HG03095 (cell line): ENCODE measurements at regions not wholly inside any gene's neighbourhood (a gene's known extent, or its start where the extent isn't known, plus 50 kb on each side); places are given as distances from the start of the nearest gene placed in this dataset.

Experiments used
- ATAC-seq: cut with Tn5 transposase; IDR thresholded peaks from one replicate; pipeline ENCODE4 v1.9.1; 2021; ENCODE audit warnings: moderate library complexity; ENCODE audit not compliant: unreplicated experiment

DNA sequence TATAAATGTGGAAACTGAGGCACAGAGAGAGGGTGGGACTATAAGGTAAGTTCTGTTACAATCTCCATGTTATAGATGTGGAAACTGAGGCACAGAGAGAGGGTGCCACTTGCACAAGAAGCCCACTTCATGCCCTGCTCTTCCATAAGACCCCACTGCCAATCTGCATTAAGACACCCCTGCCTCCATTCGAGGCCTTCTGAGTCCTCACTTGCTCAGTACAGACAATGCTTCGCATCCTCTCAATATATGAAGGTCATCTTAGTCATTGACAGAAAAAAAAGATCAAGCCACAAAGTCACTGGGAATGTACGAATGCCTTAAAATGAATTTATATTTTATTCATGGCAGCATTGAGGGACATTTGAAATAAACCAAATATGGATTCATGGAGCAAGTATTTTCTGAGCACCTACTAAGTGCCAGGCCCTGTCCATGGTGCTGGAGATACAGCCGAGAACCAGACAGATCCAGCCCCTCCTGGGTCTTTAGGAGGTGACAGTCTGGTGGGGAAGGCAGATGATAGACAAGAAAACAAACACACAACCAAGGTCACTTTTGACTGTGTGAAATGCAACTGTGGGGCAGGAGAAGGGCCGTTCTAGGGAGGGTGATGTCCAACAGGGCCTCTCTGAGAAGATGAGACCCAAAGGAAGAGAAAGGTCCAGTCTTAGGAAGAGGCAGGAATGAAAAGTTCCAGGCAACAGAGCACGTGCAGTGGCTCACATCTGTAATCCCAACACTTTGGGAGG lies 92.5 kb upstream of the PTPN1 start:
- no peak for ATAC-seq

DNA sequence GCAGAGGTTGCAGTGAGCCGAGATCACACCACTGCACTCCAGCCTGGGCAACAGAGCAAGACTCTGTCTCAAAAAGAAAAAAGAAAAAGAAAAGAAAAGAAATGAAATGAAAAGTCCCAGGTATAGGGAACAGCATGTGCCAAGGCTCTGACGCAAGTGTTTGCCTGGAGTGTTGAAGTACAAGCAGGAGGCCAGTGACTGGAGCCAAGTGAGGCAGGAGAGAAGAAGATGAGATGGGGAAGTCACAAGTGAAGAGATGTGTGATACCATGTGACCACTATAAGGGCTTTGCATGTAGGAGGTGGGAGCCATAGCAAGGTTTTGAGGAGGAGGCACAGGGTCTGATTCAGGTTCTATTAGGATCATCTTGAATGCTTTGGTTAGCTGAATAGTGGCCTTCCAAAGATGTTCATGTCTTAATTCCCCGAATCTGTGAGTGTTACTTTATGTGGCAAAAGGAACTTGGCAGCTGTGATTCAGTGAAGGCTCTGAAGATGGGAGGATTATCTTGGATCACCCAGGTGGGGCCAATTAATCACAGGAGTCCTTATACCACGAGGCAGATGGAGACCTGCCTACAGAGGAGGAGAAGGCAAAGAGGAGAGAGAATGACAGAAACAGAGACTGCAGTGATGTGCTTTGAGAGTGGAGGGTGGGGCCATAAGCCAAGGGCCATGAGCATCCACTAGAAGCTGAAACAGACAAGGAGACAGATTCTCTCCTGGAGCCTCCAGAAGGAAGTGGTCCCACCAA lies 91.1 kb upstream of the PTPN1 start:
- ATAC-seq: no peak

DNA sequence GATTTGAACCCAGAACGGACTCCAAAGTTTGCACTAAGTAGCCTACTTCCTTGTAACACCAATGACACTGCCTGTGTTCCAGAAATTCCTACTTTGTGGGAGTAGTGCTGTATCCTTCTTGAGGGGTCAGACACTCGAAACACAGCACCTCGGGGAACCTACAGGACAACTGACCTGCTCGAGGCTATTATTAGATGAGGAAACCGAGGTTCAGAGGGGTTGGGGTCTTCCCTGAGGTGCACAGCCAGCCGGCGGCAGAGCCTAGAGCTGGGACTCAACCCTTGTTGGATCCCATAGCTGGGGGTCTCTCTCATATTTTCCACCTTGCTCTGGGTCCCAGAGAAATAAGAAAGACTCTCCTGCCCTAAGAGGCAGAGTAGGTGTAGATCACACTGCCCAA lies 89.8 kb upstream of the PTPN1 start:
- no peak for ATAC-seq

DNA sequence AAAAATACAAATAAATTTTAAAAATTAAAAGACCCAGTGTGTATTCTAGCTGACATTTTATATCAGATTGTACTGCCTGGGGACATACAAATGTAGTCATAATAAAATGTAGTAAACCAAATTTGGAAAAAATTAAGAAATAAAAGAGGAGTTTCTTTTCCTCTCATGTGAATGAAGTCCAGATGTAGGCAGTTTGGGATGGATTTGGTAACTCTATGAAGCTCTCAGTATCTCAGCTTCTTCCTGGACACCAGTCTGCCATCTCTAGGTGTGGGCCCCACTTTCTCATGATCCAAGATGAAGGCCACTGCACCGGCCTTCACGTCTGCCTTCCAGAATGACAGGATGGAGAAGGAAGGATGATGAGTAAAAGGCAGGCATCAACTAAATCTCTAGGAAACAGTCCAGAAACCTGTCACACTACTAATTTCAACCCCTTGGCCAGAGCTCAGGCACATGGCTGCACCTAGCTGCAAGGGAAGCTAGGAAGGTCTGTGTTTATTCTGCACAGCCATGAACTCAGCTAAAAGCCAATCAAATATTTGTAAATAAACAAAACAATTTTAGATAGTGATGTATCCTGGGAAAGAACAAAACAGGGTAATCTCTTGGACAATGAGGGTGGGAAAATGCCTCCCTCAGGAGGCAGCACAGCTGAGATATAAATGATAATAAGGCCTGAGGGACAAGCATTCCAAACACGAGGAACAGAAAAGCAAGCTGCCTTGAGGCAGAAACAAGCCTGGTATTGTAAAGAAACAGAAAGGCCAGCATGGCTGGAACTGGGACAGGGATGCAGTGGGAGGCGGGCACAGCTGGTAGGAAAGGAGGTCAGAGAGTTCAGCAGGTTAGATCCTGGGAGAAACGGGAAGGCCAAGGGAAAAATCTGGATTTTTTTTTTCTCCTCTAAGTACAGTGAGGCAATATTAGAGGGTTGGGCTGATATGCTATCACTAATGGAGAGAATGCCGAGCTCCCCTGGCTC lies 88.5 kb upstream of the PTPN1 start:
- ATAC-seq: no peak

DNA sequence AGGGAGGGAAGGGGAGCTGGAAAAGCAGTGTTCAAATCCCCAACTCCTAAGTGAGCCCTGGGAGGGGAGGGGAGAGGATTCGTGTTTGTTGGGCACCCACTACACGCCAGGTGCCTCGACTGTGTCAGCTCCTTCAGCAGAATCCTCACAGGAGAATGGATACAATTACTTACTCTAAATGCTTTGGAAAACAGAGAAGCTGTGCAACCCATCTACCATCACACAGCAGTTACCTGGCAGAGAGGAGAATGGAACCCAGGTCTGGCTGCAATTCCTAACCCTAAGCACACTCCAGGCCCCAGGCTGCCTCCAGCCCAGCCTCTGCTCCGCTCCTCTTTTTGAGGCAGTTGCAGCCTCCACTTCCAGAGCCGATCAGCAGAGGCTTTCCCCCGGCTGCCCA lies 86.4 kb upstream of the PTPN1 start:
- ATAC-seq: no peak

DNA sequence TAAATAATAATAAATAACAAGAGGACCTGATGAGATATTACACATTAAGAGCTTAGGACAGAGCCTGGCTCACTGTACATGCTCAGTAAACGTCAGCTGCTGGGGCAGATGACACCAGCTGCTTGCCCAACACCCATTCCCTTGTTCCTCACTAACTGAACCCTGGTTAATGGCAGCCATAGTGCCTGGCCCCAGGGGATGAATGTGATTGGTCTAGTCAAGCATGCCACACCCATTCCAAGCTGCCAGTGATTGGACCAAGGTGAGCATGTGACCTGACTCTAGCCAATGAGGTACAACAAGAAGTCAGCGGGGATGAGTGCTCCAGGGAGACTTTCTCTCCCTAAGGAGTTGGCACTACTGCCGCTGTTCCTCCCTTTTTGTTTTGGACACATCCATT lies 85.1 kb upstream of the PTPN1 start:
- ATAC-seq: no peak

DNA sequence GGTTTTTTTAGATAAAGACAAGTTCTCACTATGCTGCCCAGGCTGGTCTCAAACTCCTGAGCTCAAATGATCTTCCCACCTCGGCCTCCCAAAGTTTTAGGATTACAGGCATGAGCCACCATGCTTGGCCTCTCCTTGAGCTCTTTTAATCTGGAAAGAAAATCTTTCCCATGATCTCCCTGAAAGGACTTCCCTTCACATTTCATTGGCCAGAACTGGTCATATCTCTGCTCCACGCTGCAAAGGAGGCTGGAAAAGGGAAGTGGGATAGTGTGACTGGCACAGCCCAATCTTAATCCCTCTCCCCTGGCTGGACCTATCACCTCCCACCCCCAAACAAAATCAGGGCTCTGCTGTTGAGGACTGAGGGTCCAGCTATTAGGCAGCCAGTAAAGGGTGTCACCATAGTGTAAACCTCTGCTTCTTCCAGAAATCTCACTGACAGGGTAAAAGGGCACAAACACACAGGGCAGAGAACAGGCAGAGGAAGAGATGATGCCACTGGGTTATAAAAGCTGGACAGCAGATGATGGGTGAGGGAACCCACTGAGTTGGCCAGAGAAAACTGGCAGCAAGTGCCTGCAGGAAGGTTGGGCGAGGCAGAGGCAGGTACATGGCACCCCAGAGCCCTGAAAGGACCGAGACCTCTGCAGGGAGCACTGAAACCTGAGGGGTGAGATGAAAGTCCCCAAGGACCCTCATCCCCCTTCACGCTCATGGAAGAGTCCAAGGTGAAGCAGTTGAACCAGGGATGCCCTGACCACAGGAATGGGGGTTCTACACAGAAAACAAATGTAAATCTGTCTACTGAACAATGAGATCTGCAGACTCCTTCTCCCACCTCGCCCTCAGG lies 83.1 kb upstream of the PTPN1 start:
- ATAC-seq: no peak

DNA sequence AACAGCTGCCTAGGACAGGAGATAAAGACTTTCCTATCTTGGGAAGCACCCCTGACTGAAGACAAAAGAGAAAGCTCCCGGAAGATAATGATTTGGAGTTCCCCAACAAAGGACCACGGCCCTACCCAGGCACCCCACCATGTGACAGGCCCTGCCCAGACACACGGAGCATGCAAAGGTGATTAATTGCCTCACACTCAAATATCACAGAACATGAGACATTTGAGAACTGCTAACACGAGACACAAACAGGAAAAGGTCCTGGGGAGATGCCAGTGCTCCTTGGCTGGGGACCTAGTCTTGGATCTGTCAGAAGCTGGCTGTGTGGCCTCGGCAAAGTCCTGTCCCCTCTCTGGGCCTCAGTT lies 82.5 kb upstream of the PTPN1 start:
- ATAC-seq: no peak

DNA sequence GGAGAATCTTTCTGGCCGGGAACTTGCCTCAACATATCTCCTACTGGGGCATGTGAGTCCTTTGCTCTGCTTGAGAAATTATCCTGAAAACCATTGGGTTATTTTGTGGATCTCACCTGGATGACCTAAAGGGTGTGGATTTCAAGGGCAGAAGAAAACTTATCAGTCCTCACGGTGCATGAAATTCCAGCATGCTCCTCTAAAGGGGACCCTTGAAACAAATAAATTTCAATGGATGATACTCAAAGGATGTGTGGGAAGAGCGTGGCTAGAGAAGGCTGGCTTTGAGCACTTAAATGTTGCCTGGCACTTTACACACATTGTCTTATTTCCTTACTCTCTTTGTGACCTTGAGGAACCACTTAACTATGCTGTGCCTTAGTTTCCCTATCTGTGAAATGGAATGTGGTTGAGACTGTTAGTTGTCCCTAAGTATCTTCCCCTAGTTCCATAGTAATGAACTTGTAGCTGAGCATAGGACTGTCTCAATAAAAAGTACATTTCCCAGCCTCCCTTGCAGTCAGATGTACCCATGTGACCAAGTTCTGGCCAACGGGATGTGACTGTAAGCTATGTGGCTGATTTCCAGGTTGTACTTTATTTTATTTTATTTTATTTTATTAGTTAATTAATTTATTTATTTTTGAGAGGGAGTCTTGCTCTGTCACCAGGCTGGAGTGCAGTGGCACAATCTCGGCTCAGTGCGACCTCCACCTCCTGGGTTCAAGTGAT lies 81.9 kb upstream of the PTPN1 start:
- no peak for ATAC-seq

DNA sequence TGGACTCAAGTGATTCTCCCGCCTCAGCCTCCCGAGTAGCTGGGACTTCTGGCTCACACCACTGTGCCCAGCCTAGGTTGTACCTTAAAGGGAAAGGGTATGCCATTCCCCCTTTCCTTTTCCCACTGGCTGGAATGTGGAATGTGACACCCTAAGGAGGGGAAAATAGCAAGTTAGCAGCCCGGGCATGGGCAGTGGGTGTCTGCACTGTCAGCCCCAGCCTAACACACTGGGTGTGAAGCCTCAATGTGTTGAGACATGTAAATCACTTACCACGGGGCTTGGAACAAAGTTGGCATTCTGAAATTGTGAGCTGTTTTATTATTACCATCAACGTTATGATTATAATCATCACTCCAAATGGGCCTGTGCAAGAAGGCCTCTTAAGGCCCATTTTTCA lies 80.8 kb upstream of the PTPN1 start:
- ATAC-seq: no peak

DNA sequence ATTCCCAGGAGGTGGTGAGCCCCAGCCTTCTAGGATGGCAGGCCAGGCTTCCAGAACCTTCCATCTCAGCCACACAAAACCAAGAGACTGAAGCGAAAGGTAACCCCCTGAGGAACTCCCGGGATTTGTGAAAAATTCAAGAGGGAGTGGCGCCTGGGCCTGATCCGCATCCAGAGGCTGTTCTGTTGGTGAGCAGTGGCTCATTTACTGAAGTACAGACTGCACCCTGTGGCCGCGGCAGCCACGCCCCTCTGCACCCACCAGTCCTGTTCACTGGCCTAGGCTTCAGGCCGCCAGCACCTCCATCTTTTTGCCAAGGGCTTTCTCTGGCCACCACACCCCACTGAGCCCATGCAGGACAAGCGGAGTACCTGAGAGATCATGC lies 79.1 kb upstream of the PTPN1 start:
- no peak for ATAC-seq

DNA sequence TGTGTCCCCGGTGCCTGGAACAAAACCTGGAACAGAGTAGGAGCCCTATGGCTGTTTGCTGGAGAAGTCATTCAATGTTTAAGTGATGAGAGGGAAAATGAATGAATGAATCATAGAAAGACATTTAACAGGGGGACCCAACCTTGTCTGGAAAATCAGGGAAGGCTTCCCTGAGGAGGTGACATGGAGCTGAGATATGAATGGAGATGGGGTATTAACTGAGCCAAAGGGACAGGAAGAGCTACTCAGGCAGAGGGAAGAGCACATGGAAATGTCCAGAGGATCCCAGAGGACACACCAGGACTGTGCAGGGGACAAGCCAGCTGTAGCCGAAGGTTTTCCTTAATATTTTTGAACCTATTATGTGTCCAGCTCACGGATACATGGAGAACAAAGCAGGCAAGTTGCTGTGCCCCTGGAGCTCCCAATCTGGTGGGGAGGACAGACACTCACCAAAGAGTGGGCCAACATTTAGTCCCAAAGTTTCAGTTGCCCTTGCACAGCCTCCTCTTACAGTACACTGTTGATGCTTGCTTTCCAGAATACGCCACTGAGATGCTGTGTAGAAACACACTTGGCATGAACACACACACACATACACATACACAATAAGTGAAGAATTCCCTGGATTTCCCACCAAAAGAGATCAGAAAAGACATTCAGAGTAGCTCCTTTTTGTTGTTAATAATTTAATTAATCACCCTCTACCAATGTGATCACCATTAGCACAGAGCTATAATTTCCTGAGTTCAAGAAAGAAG lies 77.0 kb upstream of the PTPN1 start:
- ATAC-seq: no peak

DNA sequence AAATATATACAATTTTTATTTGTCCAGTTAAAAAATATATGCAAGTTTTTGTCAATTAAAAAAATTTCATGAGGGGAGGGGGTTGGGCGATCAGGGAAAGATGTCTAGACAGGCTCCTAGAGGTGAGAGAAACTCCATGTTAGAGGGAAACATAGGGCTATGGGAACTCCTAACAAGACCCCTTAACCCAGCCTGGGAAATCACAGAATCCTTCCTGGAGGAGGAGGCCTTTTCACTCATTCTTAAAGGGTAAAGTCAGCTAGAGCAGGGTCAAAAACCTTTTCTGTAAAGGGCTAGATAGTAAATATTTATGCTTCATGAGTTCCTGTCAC lies 75.9 kb upstream of the PTPN1 start:
- ATAC-seq: no peak

DNA sequence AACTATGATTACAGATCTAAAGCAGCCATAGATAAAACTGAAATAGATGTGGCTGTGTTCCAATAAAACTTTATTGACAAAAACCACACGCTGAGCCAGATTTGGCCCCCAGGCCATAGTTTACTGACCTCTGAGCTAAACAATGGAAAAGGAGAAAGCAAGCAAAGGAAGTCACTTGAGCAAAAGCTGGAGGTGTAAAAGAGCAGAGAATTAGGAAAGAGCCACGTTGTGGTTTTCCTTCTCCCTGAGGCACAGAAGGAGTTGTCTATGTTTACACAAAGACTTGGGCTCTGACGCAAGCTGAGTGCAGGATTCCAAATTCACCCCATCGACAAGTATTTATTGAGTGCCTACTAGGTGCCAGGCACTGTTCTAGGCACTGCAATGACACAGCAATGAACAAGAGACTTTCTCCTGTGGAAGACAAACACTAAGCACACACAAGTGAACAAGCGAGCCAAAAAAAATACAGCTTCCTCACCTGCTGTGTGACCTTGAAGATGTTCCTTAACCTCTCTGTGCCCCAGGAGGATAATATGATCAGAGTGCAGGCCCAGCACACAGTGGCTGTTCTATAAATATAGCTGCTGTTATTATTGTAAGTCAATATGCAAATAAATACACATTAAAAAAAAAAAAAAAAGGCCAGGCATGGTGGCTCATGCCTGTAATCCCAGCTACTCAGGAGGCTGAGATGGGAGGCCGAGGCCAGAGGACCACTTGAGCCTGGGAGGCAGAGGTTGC lies 75.4 kb upstream of the PTPN1 start:
- no peak for ATAC-seq

DNA sequence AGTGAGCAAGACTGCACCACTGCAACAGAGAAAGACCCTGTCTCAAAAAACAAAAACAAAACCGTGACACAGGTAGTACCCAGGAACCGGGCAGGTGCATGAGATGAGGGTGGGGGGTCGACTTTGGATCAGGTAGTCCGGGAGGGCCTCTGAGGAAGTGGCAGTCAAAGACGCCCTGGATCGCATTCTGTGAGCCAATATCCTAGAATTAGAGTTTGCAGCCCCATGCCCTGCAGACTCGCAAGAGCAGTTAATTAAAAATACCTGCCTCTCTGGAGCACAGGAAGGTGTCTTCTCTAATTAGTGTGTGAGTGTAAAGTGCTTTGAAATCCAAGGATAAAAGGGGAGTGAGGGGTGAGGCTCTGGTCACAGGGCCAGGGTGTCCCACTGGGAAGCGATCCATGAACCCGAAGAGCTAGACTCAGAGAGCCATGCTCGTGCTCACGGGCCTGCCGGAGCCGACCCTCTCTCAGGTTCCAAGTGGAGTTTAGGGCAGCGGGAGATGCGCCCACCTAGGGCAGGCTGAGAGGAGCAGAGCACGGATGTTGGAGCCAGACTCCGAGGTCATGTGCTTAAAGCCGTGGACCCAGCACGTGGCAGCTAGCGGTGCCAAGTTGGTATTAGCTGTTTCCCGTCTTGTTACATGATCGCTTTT lies 74.7 kb upstream of the PTPN1 start:
- no peak for ATAC-seq

DNA sequence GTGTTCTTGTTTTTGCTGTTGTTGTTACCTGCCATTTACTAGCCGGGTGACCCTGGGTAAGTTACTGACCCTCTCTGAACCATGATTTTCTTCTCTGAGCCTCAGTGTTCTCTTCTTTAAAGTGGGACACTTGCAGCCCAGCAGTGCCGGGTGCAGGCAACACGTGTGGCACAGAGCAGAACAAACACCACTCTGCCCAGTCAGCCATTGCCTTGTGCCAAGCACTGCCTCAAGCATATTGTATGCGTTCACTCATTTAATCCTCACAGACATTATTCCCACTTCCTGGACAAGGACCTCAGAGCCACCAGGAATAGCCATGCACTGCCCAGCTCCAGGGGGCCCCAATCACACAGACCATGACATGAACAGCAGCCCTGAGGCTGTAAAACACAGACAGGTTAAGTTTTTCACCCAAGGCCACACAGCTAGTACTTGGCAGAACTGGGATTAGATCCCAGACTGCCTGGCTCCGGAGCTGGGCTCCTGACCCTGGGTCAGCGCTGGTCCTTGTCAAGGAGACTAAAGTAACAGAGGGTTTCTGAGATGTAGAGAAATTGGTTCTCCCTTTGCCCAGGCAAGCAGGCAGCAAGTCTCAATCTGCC lies 74.0 kb upstream of the PTPN1 start:
- no peak for ATAC-seq

DNA sequence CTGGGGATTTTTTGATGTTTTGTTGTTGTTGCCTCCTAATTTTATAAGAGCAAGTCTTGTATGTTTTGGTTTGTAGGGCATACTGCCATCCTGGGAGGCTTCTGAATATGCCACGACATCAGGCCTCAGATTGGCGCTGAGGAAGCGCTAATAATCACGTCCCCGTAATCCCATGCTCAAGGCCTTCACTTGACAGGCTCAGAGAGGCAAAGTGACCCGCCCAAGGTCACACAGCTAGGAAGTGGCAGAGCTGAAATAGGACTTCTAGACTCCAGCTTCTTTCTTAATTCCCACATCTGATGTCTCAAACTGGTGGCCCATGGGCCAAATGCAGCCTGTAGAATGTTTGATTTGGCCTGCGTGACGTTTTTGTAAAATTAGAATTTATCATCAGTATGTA lies 73.5 kb upstream of the PTPN1 start:
- no peak for ATAC-seq

DNA sequence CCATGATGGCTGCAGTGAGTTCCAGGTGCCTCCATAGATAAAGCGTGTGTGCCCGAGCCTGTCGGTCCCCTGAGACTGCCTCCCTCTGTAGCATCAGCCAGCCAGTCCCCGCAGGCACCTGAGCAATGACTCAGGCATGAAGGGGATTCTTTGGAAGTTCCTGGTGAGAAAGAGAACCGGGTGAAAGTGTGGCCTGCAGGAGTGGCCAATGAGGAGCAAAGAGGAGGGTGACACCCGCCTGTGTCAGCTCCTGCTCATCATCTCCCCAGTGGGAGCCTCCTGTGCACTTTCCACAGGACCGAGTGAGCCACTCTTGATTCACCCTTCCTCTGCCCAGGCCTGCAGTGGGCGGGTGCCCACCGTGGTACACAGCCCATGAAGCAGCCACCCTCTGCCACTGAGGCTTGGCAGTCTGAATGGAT lies 71.2 kb upstream of the PTPN1 start:
- no peak for ATAC-seq
